MM.1S (cell line): ENCODE measurements at regions not wholly inside any gene's neighbourhood (a gene's known extent, or its start where the extent isn't known, plus 50 kb on each side); places are given as distances from the start of the nearest gene placed in this dataset.

Experiments used
- DNase-seq: peaks from one replicate; pipeline ENCODE4 v3.0.0-alpha.2; 2015
- H2AFZ ChIP-seq: fragments of 300-600 bp; sonication (generic); 2 replicates; pipeline ENCODE4 v1.6.0; 2016; ENCODE audit warnings: antibody characterized with exemption, low read length
- H3F3A ChIP-seq: fragments of 300-600 bp; sonication (generic); 2 replicates; pipeline ENCODE4 v1.6.1; 2016; ENCODE audit warnings: mild to moderate bottlenecking, antibody characterized with exemption, low read length, moderate library complexity, mixed read lengths; ENCODE audit not compliant: insufficient read depth
- H3K27ac ChIP-seq: fragments of 300-600 bp; sonication (generic); 2 replicates; pipeline ENCODE4 v1.5.1; 2016; ENCODE audit warnings: mild to moderate bottlenecking, low read length
- H3K27me3 ChIP-seq: fragments of 300-600 bp; sonication (generic); replicated peaks from 2 replicates; pipeline ENCODE4 v1.6.0; 2016; ENCODE audit warnings: low read length; ENCODE audit not compliant: insufficient read depth
- H3K36me3 ChIP-seq: fragments of 300-600 bp; sonication (generic); replicated peaks from 2 replicates; pipeline ENCODE4 v1.6.1; 2016; ENCODE audit warnings: mild to moderate bottlenecking, low read length, mixed read lengths; ENCODE audit not compliant: insufficient read depth
- H3K4me1 ChIP-seq: fragments of 300-600 bp; sonication (generic); 2 replicates; pipeline ENCODE4 v1.6.1; 2016; ENCODE audit warnings: low read length, mixed read lengths
- H3K4me2 ChIP-seq: fragments of 300-600 bp; sonication (generic); 2 replicates; pipeline ENCODE4 v1.6.0; 2016; ENCODE audit warnings: low read depth, low read length
- H3K4me3 ChIP-seq: fragments of 300-600 bp; sonication (generic); 2 replicates; pipeline ENCODE4 v1.5.1; 2016; ENCODE audit warnings: low read length, mixed read lengths
- H3K79me2 ChIP-seq: fragments of 300-600 bp; sonication (generic); 2 replicates; pipeline ENCODE4 v1.6.1; 2016; ENCODE audit warnings: mixed run types, low read length, mixed read lengths
- H3K9ac ChIP-seq: fragments of 300-600 bp; sonication (generic); 2 replicates; pipeline ENCODE4 v1.6.1; 2016; ENCODE audit warnings: low read length, mixed read lengths
- H3K9me2 ChIP-seq: fragments of 300-600 bp; sonication (generic); replicated peaks from 2 replicates; pipeline ENCODE4 v1.6.1; 2016; ENCODE audit warnings: mild to moderate bottlenecking, low read length, mixed read lengths; ENCODE audit not compliant: insufficient read depth
- H3K9me3 ChIP-seq: fragments of 300-600 bp; sonication (generic); replicated peaks from 2 replicates; pipeline ENCODE4 v1.6.1; 2016; ENCODE audit warnings: mild to moderate bottlenecking, low read length, mixed read lengths; ENCODE audit not compliant: insufficient read depth
- H4K20me1 ChIP-seq: fragments of 300-600 bp; sonication (generic); 2 replicates; pipeline ENCODE4 v1.6.1; 2016; ENCODE audit warnings: mild to moderate bottlenecking, low read length, moderate library complexity, mixed read lengths; ENCODE audit not compliant: insufficient read depth
- CTCF ChIP-seq: fragments of 300-600 bp; sonication (generic); IDR thresholded peaks from 2 replicates; pipeline ENCODE4 v1.5.1; 2016; ENCODE audit warnings: antibody characterized with exemption, low read length, mixed read lengths
- EZH2 ChIP-seq: fragments of 300-600 bp; sonication (generic); optimal IDR thresholded peaks from 2 replicates; pipeline ENCODE3; 2017; ENCODE audit warnings: low read depth, mild to moderate bottlenecking, antibody characterized with exemption, low read length, mixed read lengths
- EZH2phosphoT487 ChIP-seq: fragments of 300-600 bp; sonication (generic); IDR thresholded peaks from 2 replicates; pipeline ENCODE4 v1.6.1; 2018; ENCODE audit warnings: antibody characterized with exemption, low read length

- H3K79me2 ChIP-seq, result no peaks in the 10 kb centered on the region
- no peaks in the 10 kb centered on the region for H3K9me3 ChIP-seq
- no peaks in the 10 kb centered on the region for H3K36me3 ChIP-seq
- H2AFZ ChIP-seq, result no peak overlapping the region
- TF ChIP-seq EZH2phosphoT487 (no peak), CTCF (no peak), EZH2 (no peak)
- no peak overlapping the region for H3K27ac ChIP-seq
- no peak overlapping the region for H3K4me2 ChIP-seq
- H3K9ac ChIP-seq, result no peak overlapping the region
- H4K20me1 ChIP-seq, result no peaks in the 10 kb centered on the region
- no peaks in the 10 kb centered on the region for H3K9me2 ChIP-seq
- H3K27me3 ChIP-seq, result no peaks in the 10 kb centered on the region
- no peaks in the 10 kb centered on the region for H3K4me1 ChIP-seq
- H3K4me3 ChIP-seq, result no peak overlapping the region
- no peaks in the 10 kb centered on the region for H3F3A ChIP-seq
- DNase-seq, result no peak
Measured at GRCh38 chr12:58458102-58458501, 462.2 kb downstream of the LRIG3 start.

- Histone ChIP-seq H3K36me3 (no peaks in the 10 kb centered on the region), H3K4me1 (no peaks in the 10 kb centered on the region), H3K27me3 (no peaks in the 10 kb centered on the region), H3K79me2 (no peaks in the 10 kb centered on the region), H4K20me1 (no peaks in the 10 kb centered on the region), H3K4me2 (no peak overlapping the region), H3K27ac (no peak overlapping the region), H3K9me2 (no peaks in the 10 kb centered on the region), H3K9me3 (no peaks in the 10 kb centered on the region), H2AFZ (no peak overlapping the region), H3F3A (no peaks in the 10 kb centered on the region), H3K4me3 (no peak overlapping the region), H3K9ac (no peak overlapping the region)
- DNase-seq, result no peak
- TF ChIP-seq EZH2phosphoT487 (no peak), EZH2 (no peak), CTCF (no peak)
Measured at GRCh38 chr12:58459191-58459590, 461.1 kb downstream of the LRIG3 start.

- no peak for TF ChIP-seq EZH2phosphoT487
- TF ChIP-seq CTCF, result no peak
- TF ChIP-seq EZH2, result no peak
- Histone ChIP-seq H3K4me3 (no peak overlapping the region), H2AFZ (no peak overlapping the region), H3K9me3 (no peaks in the 10 kb centered on the region), H3K27ac (no peak overlapping the region), H3K9me2 (no peaks in the 10 kb centered on the region), H3K36me3 (no peaks in the 10 kb centered on the region), H4K20me1 (no peaks in the 10 kb centered on the region), H3K9ac (no peak overlapping the region), H3F3A (no peaks in the 10 kb centered on the region), H3K4me1 (no peaks in the 10 kb centered on the region), H3K79me2 (no peaks in the 10 kb centered on the region), H3K27me3 (no peaks in the 10 kb centered on the region), H3K4me2 (no peak overlapping the region)
- no peak for DNase-seq
Measured at GRCh38 chr12:58463051-58463450, 457.3 kb downstream of the LRIG3 start.
